Stomach (tissue), 8 donors: ENCODE measurements at regions not wholly inside any gene's neighbourhood (a gene's known extent, or its start where the extent isn't known, plus 50 kb on each side); places are given as distances from the start of the nearest gene placed in this dataset.
"Not testable (repeated sequence)": the region's sequence is repeated elsewhere in the genome, so short reads cannot be mapped to it uniquely, and the experiment has no call there.

Source experiments
- DNase-seq, 2 donors: peaks; one replicate each; pipeline versions ENCODE4 v3.0.0 to v3.0.0-alpha.2; 2013 to 2019
- H3K27ac ChIP-seq, 5 donors: fragments of 200-600 bp in 4 of 5; sonication (generic) in 4 of 5; one replicate each; pipeline ENCODE4 v1.5.1; 2013 to 2019; ENCODE audit warnings: mild to moderate bottlenecking in 1 of 5, moderate library complexity in 1 of 5
- H3K27me3 ChIP-seq, 3 donors: fragments of 200-600 bp; sonication (generic); one replicate each; pipeline ENCODE4 v1.5.1; 2017 to 2019; ENCODE audit warnings: mixed run types in 1 of 3
- H3K36me3 ChIP-seq, 4 donors: fragments of 200-600 bp; sonication (generic); 1 replicate in 3 of 4; 2 replicates in 1 of 4; pipeline ENCODE4 v1.5.1; 2016 to 2019
- H3K4me1 ChIP-seq, 4 donors: fragments of 200-600 bp; sonication (generic); one replicate each; pipeline ENCODE4 v1.5.1; 2016 to 2019
- H3K4me3 ChIP-seq, 4 donors: fragments of 200-600 bp; sonication (generic) in 3 of 4; one replicate each; pipeline ENCODE4 v1.5.1; 2016 to 2019; ENCODE audit warnings: mild to moderate bottlenecking in 1 of 4
- H3K9me3 ChIP-seq, 4 donors: fragments of 200-600 bp; sonication (generic); one replicate each; pipeline ENCODE4 v1.5.1; 2016 to 2019
- EP300 ChIP-seq: sonication (generic); formaldehyde crosslinking; IDR thresholded peaks from one replicate; pipeline ENCODE4 v1.6.1; 2017; ENCODE audit warnings: antibody characterized with exemption
- POLR2A ChIP-seq, 4 donors: fragments of 450-650 bp; IDR thresholded peaks; one replicate each; pipeline ENCODE4 v1.6.1; 2016; ENCODE audit warnings: antibody characterized with exemption in 4 of 4, control low read depth in 2 of 4, mild to moderate bottlenecking in 1 of 4, moderate library complexity in 1 of 4
- POLR2AphosphoS5 ChIP-seq, 3 donors: sonication (generic); formaldehyde crosslinking; IDR thresholded peaks; one replicate each; pipeline ENCODE4 v1.6.1; 2016; ENCODE audit warnings: antibody characterized with exemption in 3 of 3
- WGBS, 5 donors: extraction: QIAGEN DNeasy Blood & Tissue Kit in 3 of 5; methylation state at CpG; one replicate each; pipeline versions ENCODE4 v1.1.5 to v1.1.7; 2013 to 2018; 5-methylcytosine and 5-hydroxymethylcytosine counted together
- intact Hi-C: fragments of 100-400 bp; cut with DNase I; formaldehyde crosslinking; loops from one replicate; pipeline ENCODE4 v1.15.1; 2023; ENCODE audit warnings: low total_unique reads
- TF ChIP-seq, protein P1 (sequence below), 7 experiments: fragments of 450-650 bp in 4 of 7; fragments of 200-600 bp in 3 of 7; sonication (generic) in 3 of 7; IDR thresholded peaks; one replicate each; pipeline ENCODE4 v1.5.1; 2016 to 2019; ENCODE audit warnings: antibody characterized with exemption in 7 of 7, control low read depth in 2 of 7, mild to moderate bottlenecking in 1 of 7
- donor health status: healthy with polysubstance abuse.
- donor health status: Bipolar disorder and iron deficiency.
- donor health status: healthy.

DNA sequence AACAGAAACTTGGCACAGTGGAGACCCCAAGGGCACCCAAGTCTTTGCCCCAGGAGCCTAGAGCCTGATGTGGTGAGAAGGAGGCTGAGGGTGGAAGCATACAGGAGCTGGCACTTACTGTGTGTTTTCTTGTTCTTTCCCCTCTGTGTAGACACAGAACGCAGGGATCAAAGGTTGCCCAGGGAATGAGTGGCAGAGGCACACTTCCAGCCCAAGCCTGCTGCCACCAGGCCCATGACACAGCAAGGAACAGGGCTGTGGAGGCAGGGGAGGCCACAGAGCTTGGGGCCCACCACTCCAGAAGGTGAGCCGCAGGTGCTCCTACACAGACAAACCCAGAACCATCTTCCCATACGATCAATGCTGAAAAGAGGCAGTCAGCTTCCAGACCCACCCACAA lies 73.9 kb upstream of the S1PR3 start:
- Histone ChIP-seq H3K4me3 (no peak overlapping the region), H3K4me1 (peaks cover 0 to 10% (median 4%) of the 10 kb centered on the region in 4 donors), H3K27ac (peak overlapping the region in 1 of 5 donors; percentile 50), H3K36me3 (no peaks in the 10 kb centered on the region), H3K9me3 (peaks cover 0 to 13% (median 6%) of the 10 kb centered on the region in 4 donors), H3K27me3 (no peaks in the 10 kb centered on the region)
- DNase-seq = no peak
- 73 to 90% (median 81%) methylated on average over 3 of the region's 3 CpGs for WGBS, 5 donors
- TF ChIP-seq EP300 = no peak
- no peak for TF ChIP-seq POLR2AphosphoS5 (IDR thresholded peaks at IDR 0.05)
- TF ChIP-seq, protein P1, sequence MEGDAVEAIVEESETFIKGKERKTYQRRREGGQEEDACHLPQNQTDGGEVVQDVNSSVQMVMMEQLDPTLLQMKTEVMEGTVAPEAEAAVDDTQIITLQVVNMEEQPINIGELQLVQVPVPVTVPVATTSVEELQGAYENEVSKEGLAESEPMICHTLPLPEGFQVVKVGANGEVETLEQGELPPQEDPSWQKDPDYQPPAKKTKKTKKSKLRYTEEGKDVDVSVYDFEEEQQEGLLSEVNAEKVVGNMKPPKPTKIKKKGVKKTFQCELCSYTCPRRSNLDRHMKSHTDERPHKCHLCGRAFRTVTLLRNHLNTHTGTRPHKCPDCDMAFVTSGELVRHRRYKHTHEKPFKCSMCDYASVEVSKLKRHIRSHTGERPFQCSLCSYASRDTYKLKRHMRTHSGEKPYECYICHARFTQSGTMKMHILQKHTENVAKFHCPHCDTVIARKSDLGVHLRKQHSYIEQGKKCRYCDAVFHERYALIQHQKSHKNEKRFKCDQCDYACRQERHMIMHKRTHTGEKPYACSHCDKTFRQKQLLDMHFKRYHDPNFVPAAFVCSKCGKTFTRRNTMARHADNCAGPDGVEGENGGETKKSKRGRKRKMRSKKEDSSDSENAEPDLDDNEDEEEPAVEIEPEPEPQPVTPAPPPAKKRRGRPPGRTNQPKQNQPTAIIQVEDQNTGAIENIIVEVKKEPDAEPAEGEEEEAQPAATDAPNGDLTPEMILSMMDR (IDR thresholded peaks at IDR 0.05) = no peak
- TF ChIP-seq POLR2A (IDR thresholded peaks at IDR 0.05) = no peak
- intact Hi-C loops = no loop called here

DNA sequence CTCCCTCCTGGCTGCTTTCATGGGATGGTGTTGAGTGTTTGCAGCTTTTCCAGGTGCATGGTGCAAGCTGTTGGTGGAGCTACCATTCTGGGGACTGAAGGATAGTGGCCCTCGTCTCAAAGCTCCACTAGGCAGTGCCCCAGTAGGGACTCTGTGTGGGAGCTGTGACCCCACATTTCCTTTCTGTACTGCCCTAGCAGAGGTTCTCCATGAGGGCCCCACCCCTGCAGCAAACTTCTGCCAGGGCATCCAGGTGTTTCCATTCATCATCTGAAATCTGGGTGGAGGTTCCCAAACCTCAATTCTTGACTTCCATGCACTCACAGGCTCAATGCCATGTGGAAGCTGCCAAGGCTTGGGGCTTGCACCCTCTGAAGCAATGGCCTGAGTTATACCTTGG lies 72.7 kb upstream of the S1PR3 start:
- H3K27ac ChIP-seq, intact Hi-C loops, DNase-seq, H3K4me3 ChIP-seq, H3K36me3 ChIP-seq, H3K27me3 ChIP-seq, H3K4me1 ChIP-seq: not testable (repeated sequence)
- 64 to 94% (median 83%) methylated on average over 1 of the region's 1 CpG; no CpG with 5 or more reads in 1 of the 5 donors for WGBS, 5 donors
- peaks cover 0 to 13% (median 6%) of the 10 kb centered on the region in 4 donors for H3K9me3 ChIP-seq

DNA sequence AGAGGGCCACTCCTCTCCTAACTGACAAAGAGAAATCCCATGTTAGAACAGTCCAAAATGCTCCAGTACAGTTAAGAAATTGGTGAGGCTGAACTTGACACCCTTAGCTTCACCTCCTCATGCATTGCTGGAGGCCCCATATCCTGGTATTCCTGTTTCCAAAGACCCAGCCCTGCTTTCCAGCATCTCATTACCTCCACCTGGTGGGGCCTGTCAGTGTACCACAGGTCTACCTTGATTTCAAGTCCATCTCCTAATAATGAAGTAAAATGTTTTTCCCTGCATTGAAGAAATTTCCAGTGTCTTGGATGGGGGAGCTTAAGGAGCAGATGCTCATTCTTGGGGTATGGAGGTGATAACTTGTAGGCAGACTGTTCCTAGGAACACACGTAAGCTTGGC lies 70.6 kb upstream of the S1PR3 start:
- Histone ChIP-seq H3K4me3 (no peak overlapping the region), H3K9me3 (peaks cover 0 to 13% (median 6%) of the 10 kb centered on the region in 4 donors), H3K27me3 (no peaks in the 10 kb centered on the region), H3K4me1 (peaks cover 0 to 6% (median 2%) of the 10 kb centered on the region in 4 donors), H3K27ac (no peak overlapping the region), H3K36me3 (no peaks in the 10 kb centered on the region)
- 97 to 100% (median 100%) methylated on average over 1 of the region's 1 CpG for WGBS, 5 donors
- intact Hi-C loops = no loop called here
- no peak for DNase-seq
- TF ChIP-seq POLR2A (IDR thresholded peaks at IDR 0.05) (no peak), POLR2AphosphoS5 (IDR thresholded peaks at IDR 0.05) (no peak), EP300 (no peak)
- TF ChIP-seq, protein P1 (IDR thresholded peaks at IDR 0.05) = no peak

DNA sequence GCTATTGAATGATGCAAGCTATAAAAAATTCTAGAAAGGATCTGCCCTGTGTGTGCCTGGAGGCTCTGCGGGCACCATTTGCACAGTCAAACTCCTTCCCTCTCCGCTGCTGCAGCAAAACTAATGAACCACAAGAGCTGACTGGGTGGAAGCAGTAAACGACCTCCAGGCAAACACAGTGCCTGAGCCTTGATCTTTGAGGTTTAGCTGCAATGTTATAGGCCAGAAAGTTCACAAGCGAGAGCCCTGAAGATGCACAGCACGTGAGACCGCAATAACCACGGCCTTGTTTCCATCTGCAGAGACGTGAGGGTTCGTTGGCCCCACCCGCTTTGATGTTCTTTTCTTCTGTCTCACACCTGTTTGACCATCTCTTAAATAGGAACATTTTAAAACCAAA lies 69.2 kb upstream of the S1PR3 start:
- Histone ChIP-seq H3K36me3 (no peaks in the 10 kb centered on the region), H3K4me3 (no peak overlapping the region), H3K9me3 (peaks cover 0 to 13% (median 6%) of the 10 kb centered on the region in 4 donors), H3K4me1 (no peaks in the 10 kb centered on the region), H3K27me3 (no peaks in the 10 kb centered on the region), H3K27ac (no peak overlapping the region)
- intact Hi-C loops = no loop called here
- TF ChIP-seq POLR2A (IDR thresholded peaks at IDR 0.05) (no peak), POLR2AphosphoS5 (IDR thresholded peaks at IDR 0.05) (no peak), EP300 (no peak)
- TF ChIP-seq, protein P1 (IDR thresholded peaks at IDR 0.05) = no peak
- 71 to 78% (median 75%) methylated on average over 10 of the region's 10 CpGs for WGBS, 5 donors
- peak in 1 of 2 donors; percentile 69 for DNase-seq

DNA sequence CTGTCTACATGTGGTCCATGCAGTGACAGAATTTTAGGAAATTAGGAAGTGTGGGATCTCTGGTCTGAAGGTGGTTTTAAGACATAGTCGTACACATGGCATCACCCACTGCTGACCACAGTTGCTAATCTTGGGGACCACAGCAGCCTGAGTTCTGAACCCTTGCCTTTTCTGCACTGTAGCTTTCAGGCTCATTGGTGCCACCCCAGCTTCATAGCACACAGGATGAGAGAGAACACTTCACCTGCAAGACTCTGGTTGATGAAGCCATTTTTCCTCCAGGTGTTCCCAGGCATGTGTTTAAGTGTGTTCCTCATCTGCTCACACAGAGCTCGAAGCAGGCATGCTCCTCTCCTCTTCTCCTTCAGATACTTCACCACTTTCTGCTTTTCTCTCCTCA lies 68.2 kb upstream of the S1PR3 start:
- Histone ChIP-seq H3K27me3 (no peaks in the 10 kb centered on the region), H3K27ac (no peak overlapping the region), H3K4me1 (no peaks in the 10 kb centered on the region), H3K9me3 (peaks cover 0 to 9% (median 5%) of the 10 kb centered on the region in 4 donors), H3K4me3 (no peak overlapping the region), H3K36me3 (no peaks in the 10 kb centered on the region)
- TF ChIP-seq, protein P1 (IDR thresholded peaks at IDR 0.05) = no peak
- TF ChIP-seq POLR2AphosphoS5 (IDR thresholded peaks at IDR 0.05) = no peak
- TF ChIP-seq EP300 = no peak
- no peak for TF ChIP-seq POLR2A (IDR thresholded peaks at IDR 0.05)
- intact Hi-C loops = no loop called here
- WGBS, 5 donors = 64 to 81% (median 69%) methylated on average over 2 of the region's 2 CpGs
- DNase-seq = no peak
